ENCODE measurements at regions not wholly inside any gene's neighbourhood (a gene's known extent, or its start where the extent isn't known, plus 50 kb on each side); places are given as distances from the start of the nearest gene placed in this dataset.
"Not testable (repeated sequence)": the region's sequence is repeated elsewhere in the genome, so short reads cannot be mapped to it uniquely, and the experiment has no call there.

DNA sequence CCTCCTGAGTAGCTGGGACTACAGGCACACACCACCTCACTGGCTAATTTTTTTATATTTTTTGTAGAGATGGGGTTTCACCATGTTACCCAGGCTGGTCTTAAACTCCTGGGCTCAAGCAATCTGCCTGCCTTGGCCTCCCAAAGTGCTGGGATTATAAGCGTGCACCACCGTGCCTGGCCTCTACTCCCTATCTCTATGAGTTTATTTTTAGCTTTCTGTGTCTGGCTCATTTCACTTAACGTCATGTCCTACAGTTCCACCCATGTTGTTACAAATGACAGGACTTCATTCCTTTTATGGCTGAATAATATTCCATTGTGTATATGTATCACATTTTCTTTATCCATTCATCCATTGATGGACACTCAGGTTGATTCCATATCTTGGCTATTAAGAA lies 164.2 kb upstream of the ZNF648 start:
- not testable (repeated sequence) for TF ChIP-seq EP300, CTCF, POLR2A (IDR thresholded peaks at IDR 0.05)
